ENCODE measurements at regions not wholly inside any gene's neighbourhood (a gene's known extent, or its start where the extent isn't known, plus 50 kb on each side); places are given as distances from the start of the nearest gene placed in this dataset.

DNA sequence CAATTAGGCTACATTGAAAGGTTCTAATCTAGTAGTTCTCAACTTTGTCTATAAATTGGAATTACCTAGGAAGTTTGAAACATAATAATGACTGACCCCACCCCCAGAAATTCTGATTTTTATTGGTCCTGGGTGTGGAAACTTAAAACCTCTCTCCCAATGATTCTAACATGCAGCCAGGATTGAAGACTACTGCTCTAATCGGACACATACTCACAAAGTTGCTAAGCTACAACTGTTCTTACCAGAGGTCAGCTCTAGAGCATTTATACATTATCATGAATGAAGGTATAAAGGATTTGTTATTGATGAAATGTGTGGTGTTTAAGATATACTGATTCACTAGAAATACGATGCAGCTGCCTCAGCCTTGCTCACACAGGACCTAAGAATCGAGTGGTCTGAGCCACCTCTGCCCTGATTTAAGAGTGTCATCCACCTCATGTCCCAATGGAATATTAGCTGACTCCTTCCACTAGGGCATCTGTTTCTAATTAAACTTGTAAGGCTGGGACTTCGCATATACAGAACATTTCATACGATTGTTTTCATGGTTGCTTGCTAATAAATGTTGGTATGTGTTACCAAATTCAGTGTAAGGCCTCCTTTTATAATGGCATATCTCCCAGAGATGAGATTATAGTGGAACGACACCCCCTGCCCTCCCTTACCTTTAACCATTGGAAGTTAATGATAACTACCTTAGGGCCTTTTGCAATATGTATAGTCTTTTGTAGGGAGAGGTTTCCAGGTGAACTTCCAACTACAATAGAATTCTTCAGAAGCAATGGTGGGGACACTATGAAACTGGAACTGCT, 410.8 kb upstream of the PDE3A start:
- no peak for FAIRE-seq
- Histone ChIP-seq H3K36me3 (ENCODE audit: control insufficient read depth, insufficient read depth, low read length) (no peaks in the 10 kb centered on the region), H3K9ac (ENCODE audit: insufficient read depth in 1 of 2, low read depth in 2 of 2, low read length in 2 of 2) (no peak overlapping the region), H3K4me2 (ENCODE audit: insufficient read depth, low read length) (no peak overlapping the region), H3K9me1 (ENCODE audit: control insufficient read depth, insufficient read depth, low read length) (no peaks in the 10 kb centered on the region), H4K20me1 (replicated peaks; ENCODE audit: control insufficient read depth, insufficient read depth, low read length) (no peaks in the 10 kb centered on the region), H3K4me1 (replicated peaks in 1 of 2; ENCODE audit: control insufficient read depth in 2 of 2, insufficient read depth in 2 of 2, low read length in 2 of 2) (no peaks in the 10 kb centered on the region), H3K27ac (ENCODE audit: extremely low read depth, low read depth, low read length) (no peak overlapping the region), H2AFZ (ENCODE audit: low read depth, low read length) (no peak overlapping the region), H3K4me3 (no peak overlapping the region), H3K9me3 (replicated peaks; ENCODE audit: control insufficient read depth, insufficient read depth, low read depth, low read length) (no peaks in the 10 kb centered on the region), H3K79me2 (ENCODE audit: control insufficient read depth, insufficient read depth, low read length) (no peaks in the 10 kb centered on the region), H3K27me3 (ENCODE audit: control insufficient read depth in 2 of 2, insufficient read depth in 2 of 2, low read length in 2 of 2) (no peaks in the 10 kb centered on the region)
- DNase-seq (ENCODE audit: extremely low read depth in 1 of 4, low spot score in 3 of 4), result no peak
- BruUV-seq (replicated peaks), result no TSS peak
- CTCF ChIA-PET (ENCODE audit: low intra/inter-chr PET ratio), result no interaction called here
- WGBS (ENCODE audit: insufficient coverage, low coverage, missing lambda C conversion rate), result 0% methylated on average over 5 of the region's 6 CpGs
- POLR2A ChIA-PET, result no interaction called here
- intact Hi-C loops (cut with micrococcal nuclease), result no loop called here
- no peak for ATAC-seq
- in situ Hi-C loops (cut with MboI), result no loop called here
- TF ChIP-seq JUND (IDR thresholded peaks at IDR 0.05; ENCODE audit: borderline replicate concordance, low read depth, low read length) (no peak), JUND (tag; IDR thresholded peaks at IDR 0.05; ENCODE audit: borderline replicate concordance, low read depth, low read length) (no peak), ZNF134 (CRISPR knock-in tag; conservative IDR thresholded peaks at IDR 0.05) (no peak), ERF (CRISPR knock-in tag; IDR thresholded peaks at IDR 0.05) (no peak), ZNF551 (CRISPR knock-in tag; IDR thresholded peaks at IDR 0.05) (no peak), ELF1 (tag; IDR thresholded peaks at IDR 0.05) (no peak), CREBBP (IDR thresholded peaks at IDR 0.05; ENCODE audit: low read depth, low read length) (no peak), SMARCA5 (IDR thresholded peaks at IDR 0.05) (no peak), HDAC3 (IDR thresholded peaks at IDR 0.05; ENCODE audit: borderline replicate concordance, partially characterized antibody) (no peak), POLR2H (tag; IDR thresholded peaks at IDR 0.05; ENCODE audit: low read depth) (no peak), ETV6 (IDR thresholded peaks at IDR 0.05; ENCODE audit: borderline replicate concordance in 1 of 2, low read depth in 2 of 2, low read length in 1 of 2) (no peak), ETV6 (CRISPR knock-in tag; IDR thresholded peaks at IDR 0.05; ENCODE audit: borderline replicate concordance) (no peak), CBX2 (IDR thresholded peaks at IDR 0.05; ENCODE audit: insufficient read depth, low read length, poor library complexity, severe bottlenecking) (no peak), CBFA2T2 (conservative IDR thresholded peaks at IDR 0.05) (no peak), SRF (CRISPR knock-in tag; IDR thresholded peaks at IDR 0.05) (no peak), MXI1 (IDR thresholded peaks at IDR 0.05; ENCODE audit: low read depth, low read length) (no peak), NUFIP1 (IDR thresholded peaks at IDR 0.05; ENCODE audit: partially characterized antibody) (no peak), IRF2 (CRISPR knock-in tag; IDR thresholded peaks at IDR 0.05) (no peak)
- TF ChIP-seq, protein P1, sequence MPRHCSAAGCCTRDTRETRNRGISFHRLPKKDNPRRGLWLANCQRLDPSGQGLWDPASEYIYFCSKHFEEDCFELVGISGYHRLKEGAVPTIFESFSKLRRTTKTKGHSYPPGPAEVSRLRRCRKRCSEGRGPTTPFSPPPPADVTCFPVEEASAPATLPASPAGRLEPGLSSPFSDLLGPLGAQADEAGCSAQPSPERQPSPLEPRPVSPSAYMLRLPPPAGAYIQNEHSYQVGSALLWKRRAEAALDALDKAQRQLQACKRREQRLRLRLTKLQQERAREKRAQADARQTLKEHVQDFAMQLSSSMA (CRISPR knock-in tag; IDR thresholded peaks at IDR 0.05), result no peak
- TF ChIP-seq, protein P2, sequence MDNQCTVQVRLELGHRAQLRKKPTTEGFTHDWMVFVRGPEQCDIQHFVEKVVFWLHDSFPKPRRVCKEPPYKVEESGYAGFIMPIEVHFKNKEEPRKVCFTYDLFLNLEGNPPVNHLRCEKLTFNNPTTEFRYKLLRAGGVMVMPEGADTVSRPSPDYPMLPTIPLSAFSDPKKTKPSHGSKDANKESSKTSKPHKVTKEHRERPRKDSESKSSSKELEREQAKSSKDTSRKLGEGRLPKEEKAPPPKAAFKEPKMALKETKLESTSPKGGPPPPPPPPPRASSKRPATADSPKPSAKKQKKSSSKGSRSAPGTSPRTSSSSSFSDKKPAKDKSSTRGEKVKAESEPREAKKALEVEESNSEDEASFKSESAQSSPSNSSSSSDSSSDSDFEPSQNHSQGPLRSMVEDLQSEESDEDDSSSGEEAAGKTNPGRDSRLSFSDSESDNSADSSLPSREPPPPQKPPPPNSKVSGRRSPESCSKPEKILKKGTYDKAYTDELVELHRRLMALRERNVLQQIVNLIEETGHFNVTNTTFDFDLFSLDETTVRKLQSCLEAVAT (IDR thresholded peaks at IDR 0.05), result no peak

Measured in K562 (cell line).